HT1080 (cell line): ENCODE measurements at regions not wholly inside any gene's neighbourhood (a gene's known extent, or its start where the extent isn't known, plus 50 kb on each side); places are given as distances from the start of the nearest gene placed in this dataset.
A peak's percentile ranks its signal among the peaks of the same experiment; 100 is the strongest.
"Not testable (repeated sequence)": the region's sequence is repeated elsewhere in the genome, so short reads cannot be mapped to it uniquely, and the experiment has no call there.

Source experiments
- DNase-seq: peaks from one replicate; pipeline ENCODE4 v3.0.0-alpha.2; 2015; ENCODE audit warnings: low read depth

DNA sequence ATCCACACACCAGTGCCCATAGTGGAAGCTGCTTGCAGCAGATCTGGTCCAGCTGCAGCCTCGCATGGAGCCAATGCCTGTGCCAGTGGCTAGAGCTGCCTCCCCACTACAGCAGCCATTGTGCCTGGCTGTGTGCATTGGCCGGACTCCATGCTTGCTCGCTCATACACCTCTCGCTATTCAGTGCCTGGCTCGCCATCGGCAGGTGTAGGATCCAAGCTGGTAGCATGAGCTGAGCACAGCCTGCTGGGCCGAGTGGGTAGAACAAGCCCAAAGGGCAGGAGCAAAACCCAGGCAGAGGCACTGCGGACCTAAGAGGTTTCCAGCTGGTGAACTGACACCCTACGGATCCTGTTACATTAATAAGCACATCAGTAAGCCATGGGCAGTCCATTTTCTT is 1184.1 kb downstream of the AMY1C start:
- no peak for DNase-seq

DNA sequence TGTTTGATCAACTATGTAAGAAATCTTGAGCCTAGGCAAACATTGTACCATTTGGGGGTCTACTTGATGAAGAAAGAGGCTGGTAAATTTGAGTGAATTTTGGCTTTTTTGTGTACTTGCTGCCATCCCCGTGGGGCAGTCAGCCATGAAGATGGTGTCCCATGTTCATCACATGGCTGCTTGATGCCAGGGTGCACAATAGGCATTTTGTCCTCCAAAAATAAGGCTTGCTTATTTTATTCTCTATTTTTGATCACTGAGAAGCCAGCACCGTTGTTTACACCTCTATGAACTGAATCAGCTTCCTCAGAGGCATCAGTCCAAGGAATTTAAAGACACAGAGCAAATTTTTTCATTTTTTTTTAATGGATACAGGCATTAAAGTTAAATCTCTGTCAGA is 1195.7 kb downstream of the AMY1C start:
- no peak for DNase-seq

DNA sequence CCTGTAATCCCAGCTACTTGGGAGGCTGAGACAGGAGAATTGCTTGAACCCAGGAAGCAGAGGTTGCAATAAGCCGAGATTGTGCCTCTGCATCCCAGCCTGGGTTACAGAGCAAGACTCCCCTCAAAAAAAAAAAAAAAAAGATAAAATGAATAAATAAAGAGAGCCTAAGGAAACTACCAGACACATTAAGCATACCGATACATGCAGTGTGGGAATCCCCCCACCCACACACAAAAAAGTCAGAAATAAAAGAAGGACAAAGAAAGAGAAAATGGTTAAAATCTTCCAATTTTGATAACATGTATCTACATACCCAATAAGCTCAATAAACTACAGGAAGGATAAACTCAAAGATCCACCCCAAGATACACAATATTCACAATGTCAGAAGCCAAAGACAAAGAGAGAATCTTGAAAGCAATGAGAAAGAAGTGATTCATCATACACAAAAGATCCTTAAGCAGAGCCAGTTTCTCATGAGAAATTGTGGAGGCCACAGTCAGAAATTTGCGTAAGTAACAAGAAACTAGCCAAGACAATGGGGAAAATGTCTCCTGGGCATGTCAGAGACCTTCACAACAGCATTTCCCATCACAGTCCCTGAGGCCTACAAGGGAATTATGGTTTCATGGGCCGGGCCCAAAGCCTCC is 1197.0 kb downstream of the AMY1C start:
- DNase-seq: no peak

DNA sequence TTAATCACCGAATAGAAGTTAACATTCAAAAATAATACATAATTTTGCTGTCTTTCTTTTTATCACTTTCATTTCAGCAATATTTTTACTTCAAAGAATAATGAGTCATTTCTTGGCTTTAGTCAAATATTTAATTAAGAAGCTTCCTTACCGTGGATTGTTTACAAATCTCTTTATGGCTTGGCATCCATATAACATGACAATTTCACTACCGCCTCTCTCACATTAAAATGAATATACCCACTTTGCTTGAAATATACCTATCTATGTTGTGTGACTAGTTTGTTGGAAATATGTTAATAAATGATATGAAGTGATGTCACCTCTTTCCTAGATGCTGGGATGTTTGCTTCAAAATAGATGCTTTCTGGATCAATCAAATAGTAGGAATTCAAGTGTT is 1203.9 kb downstream of the AMY1C start:
- DNase-seq: no peak

- no peak for DNase-seq
These were observed 1223.8 kb downstream of the AMY1C start for GRCh38 chr1:104973516-104973915.

DNA sequence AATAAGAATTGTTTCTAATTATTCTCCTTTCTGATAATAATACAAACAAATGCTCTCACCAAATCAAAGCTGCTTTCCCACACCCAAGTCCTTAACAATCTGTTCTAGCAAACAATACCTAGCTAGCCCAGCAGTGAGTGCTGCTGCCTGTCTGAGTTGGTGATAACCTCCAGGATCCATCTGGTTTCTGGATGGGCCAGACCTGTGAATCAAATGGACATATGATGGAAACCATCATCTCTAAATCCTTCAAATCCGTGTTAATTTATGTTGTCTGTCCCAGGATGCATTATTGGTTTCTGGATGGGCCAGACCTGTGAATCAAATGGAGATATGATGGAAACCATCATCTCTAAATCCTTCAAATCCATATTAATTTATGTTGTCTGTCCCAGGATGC is 1230.0 kb downstream of the AMY1C start:
- DNase-seq: no peak

DNA sequence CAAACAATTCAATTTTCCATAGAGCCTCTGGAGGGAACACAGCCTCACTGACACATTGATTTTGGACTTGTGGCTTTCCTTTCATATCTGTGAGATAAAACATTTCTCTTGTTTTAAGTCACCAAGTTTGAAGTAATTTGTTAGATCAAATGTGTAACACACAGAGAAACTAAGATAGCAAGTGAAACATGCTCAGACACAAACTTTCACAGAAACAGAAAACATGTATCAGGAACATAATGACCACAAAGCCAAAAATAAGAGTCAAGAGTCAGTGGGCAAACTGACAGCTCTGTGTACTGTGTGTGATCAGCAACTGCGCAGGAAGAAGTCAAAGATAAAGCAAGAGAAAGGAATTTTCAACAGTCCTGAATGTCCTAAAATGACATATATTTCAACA is 1237.5 kb downstream of the AMY1C start:
- no peak for DNase-seq

DNA sequence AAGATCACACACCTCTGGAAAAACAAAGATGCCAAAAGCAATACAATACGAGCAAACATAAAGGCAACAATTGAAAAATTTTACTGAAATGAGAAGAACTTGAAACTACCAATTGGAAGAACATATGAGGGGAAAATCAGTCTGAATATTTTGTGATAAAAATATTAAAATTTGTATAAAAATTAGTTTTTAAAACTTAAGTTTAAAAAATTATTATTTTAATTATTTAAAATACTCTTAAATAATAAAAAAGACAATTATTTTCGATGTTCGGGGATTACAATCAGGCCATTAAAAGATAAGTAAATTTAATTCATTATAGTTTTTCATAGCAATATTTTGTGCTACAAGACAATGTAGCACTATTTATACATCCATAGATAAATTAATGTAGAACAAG is 1239.3 kb downstream of the AMY1C start:
- no peak for DNase-seq

DNA sequence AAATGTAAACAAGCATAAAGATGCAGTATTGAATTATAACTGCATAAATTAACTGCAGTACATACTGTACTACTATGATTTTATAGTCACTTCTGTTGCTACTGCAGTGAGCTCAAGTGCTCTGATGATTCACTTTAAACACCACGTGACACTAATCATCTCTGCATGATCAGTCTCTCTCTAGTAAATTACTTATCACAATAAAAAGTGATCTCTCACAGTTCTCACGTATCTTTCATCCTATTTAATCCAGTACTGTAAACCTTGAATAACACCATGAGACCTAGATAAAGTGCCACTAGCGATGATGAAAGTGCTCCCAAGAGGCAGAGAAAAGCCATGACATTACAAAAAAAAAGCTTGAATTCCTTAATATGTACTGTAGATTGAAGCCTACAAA is 1242.0 kb downstream of the AMY1C start:
- no peak for DNase-seq

- no peak for DNase-seq
These were observed 1251.1 kb downstream of the AMY1C start for GRCh38 chr1:105000793-105001192.

- no peak for DNase-seq
These were observed 1254.8 kb downstream of the AMY1C start for GRCh38 chr1:105004515-105004914.

GRCh38 chr1:105005594-105006195 is 1256.0 kb downstream of the AMY1C start:
- DNase-seq: no peak

DNA sequence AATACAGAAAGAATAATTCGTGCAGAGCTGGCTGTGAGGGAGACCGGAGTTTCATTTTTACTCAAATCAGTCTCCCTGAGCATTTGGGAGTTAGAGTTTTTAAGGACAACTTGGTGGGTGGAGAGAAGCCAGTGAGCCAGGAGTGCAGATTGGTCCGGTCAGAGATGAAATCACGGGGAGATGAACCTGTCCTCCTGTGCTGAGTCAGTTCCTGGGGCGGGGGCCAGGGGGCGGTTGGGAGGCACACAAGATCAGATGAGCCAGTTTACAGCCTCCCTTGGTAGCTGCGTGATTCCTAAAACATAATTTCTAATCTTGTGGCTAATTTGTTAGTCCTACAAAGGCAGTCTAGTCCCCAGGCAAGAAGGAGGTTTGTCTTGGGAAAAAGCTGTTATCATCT is 1267.9 kb downstream of the AMY1C start:
- no peak for DNase-seq

DNA sequence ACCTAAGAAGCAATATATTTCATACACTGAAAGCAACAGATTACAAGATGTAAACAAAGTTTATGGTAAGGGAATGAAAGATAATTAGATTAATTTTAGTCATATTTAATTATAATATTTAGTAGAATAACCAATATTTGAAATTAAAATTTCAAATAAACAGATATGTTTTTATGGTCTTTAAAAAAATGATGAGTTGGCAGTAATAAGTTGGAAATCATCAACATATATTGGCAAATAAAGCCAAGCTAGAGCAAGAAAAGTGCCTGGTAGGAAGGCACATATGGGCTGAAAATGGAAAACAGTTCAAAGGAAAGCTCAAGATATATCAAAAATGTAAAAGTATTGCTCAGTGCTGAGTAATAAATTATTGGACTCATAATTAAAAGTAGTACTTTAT is 1274.0 kb downstream of the AMY1C start:
- DNase-seq: no peak

DNA sequence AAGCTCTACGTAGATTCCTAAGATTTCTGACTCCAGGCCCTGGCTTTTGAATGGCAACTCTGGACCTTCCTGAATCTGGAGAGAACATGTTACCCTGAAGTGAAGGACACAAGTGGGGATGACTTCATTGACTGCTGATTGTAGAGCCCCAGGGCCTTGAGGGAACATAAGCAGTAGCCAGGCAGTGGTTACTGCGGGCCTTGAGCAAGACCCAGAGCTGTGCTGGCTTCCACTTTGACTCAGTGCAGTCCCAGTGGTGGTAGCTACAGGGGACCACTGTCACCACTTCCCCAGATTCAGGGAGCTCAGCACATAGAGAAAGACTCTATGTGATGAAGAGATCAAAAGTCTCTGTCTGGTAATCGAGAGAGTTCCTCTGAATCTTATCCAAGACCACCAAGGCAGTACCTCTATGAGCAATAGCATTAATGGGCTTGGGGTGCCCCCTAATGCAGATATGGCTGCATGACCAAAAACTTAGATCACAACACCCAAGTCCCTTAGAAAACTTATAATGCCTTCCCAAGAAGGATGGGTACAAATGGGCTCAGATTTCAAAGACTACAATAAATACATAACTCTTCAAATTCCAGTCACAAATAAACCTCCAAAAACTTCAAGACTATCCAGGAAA is 1278.3 kb downstream of the AMY1C start:
- no peak for DNase-seq

DNA sequence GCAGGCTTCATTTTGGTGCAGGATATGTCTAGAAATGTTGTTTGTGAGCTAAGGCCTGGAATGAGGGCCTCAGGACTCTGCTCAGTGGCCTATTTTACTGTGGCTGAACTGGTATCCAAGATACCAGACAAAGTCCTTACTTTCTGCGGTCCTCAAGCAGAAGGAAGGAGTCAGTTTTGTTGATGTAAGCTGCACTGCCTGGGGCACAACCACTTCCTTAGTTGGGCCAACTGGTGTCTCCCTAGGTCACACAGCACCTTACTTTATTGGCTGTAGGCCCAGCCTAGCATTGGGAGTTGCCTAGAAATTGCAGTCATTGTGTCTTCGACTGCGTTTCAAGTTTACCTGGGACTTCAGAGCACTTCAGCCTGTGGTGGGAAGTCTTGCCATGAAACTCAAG is 1322.7 kb downstream of the AMY1C start:
- peak; percentile 9 for DNase-seq

GRCh38 chr1:105072850-105073249 is 1323.2 kb downstream of the AMY1C start:
- no peak for DNase-seq

DNA sequence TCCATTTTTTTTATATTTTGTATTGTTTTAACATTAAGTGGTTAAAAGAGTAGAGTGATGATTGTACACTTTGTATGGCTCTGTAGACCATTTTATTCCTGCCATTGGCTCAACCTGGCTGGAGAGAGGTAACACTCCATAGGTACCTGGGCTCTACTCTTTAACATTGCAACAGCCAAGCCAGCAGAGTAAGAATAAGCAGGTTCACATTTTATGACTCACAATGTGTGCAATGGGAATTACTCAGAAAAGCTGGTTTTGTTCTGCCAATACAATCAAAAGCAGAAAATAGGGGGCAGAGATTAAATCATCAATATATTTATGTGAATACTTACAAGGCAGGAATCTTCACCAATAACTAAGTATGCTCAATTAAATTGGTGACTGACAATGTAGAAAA is 1324.0 kb downstream of the AMY1C start:
- no peak for DNase-seq

- DNase-seq: no peak
These were observed 1333.9 kb downstream of the AMY1C start for GRCh38 chr1:105083611-105084010.

- peak; percentile 77 for DNase-seq
These were observed 1337.8 kb downstream of the AMY1C start for GRCh38 chr1:105087506-105087905.

- DNase-seq: no peak
These were observed 1338.5 kb downstream of the AMY1C start for GRCh38 chr1:105088166-105088565.

DNA sequence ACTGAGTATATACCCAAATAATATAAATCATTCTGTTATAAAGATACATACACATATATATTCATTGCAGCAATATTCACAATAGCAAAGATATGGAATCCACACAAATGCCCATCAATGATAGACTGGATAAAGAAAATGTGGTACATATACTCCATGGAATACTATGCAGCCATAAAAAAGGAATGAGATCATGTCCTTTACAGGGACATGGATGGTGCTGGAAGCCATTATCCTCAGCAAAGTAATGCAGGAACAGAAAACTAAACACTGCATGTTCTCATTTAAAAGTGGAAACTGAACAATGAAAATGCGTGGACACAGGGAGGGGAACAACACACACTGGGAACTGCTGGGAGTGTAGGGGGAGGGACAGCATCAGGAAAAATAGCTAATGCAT is 1344.2 kb downstream of the AMY1C start:
- not testable (repeated sequence) for DNase-seq

DNA sequence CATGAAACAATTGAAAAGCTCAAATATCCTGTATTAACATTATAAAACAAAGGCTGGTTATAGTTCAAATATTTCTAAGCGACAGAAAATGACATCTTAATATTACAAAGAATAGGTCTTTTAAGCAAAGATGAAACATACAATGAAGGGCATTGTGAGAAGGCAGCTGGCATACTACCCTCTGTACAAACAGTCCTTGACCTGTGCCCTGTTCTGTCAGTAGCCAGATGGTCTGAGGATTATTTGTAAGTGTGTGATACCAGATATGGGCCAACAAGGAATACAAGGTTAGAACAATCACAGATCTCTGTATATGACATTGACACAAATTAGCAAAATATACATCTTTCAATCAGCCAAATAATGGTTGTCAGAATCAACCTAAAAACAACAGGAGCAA is 1350.4 kb downstream of the AMY1C start:
- DNase-seq: no peak
